Spleen (tissue), 11 donors: ENCODE measurements at regions not wholly inside any gene's neighbourhood (a gene's known extent, or its start where the extent isn't known, plus 50 kb on each side); places are given as distances from the start of the nearest gene placed in this dataset.

Source experiments
- DNase-seq: peaks from one replicate; pipeline ENCODE4 v3.0.0-alpha.2; 2020
- H3K27ac ChIP-seq, 8 donors: fragments of 200-600 bp; sonication (generic) in 7 of 8; 1 replicate in 4 of 8; 2 replicates in 4 of 8; pipeline versions ENCODE4 v1.5.0 to v1.8.0; 2016 to 2021; ENCODE audit warnings: inconsistent platforms in 4 of 8, mild to moderate bottlenecking in 4 of 8, moderate library complexity in 1 of 8
- H3K27me3 ChIP-seq, 7 donors: fragments of 200-600 bp; sonication (generic) in 6 of 7; replicated peaks in 1 of 7; 1 replicate in 4 of 7; 2 replicates in 3 of 7; pipeline versions ENCODE4 v1.5.0 to v1.8.0; 2016 to 2021; ENCODE audit warnings: inconsistent platforms in 3 of 7, mild to moderate bottlenecking in 1 of 7
- H3K36me3 ChIP-seq, 6 donors: fragments of 200-600 bp; sonication (generic) in 5 of 6; 1 replicate in 4 of 6; 2 replicates in 2 of 6; pipeline versions ENCODE4 v1.5.0 to v1.8.0; 2016 to 2021; ENCODE audit warnings: inconsistent platforms in 2 of 6
- H3K4me1 ChIP-seq, 6 donors: fragments of 200-600 bp; sonication (generic) in 5 of 6; 1 replicate in 3 of 6; 2 replicates in 3 of 6; pipeline versions ENCODE4 v1.5.0 to v1.8.0; 2016 to 2021; ENCODE audit warnings: inconsistent platforms in 3 of 6
- H3K4me3 ChIP-seq, 8 donors: fragments of 200-600 bp; sonication (generic) in 7 of 8; 1 replicate in 4 of 8; 2 replicates in 4 of 8; pipeline versions ENCODE4 v1.5.0 to v1.8.0; 2016 to 2021; ENCODE audit warnings: inconsistent platforms in 4 of 8, mild to moderate bottlenecking in 4 of 8, moderate library complexity in 2 of 8
- H3K9me3 ChIP-seq, 8 donors: fragments of 200-600 bp; sonication (generic) in 7 of 8; 1 replicate in 4 of 8; 2 replicates in 4 of 8; pipeline versions ENCODE4 v1.5.0 to v1.8.0; 2016 to 2021; ENCODE audit warnings: inconsistent platforms in 4 of 8
- POLR2A ChIP-seq, 3 donors: fragments of 450-650 bp; IDR thresholded peaks; one replicate each; pipeline ENCODE4 v1.5.1; 2017; ENCODE audit warnings: antibody characterized with exemption in 3 of 3, mild to moderate bottlenecking in 1 of 3
- POLR2AphosphoS5 ChIP-seq, 3 donors: sonication (generic); formaldehyde crosslinking; IDR thresholded peaks; one replicate each; pipeline ENCODE4 v1.5.1; 2017; ENCODE audit warnings: antibody characterized with exemption in 3 of 3
- WGBS, 5 donors: extraction: QIAGEN DNeasy Blood & Tissue Kit in 3 of 5; methylation state at CpG; one replicate each; pipeline versions ENCODE4 v1.1.5 to v1.1.7; 2013 to 2018; 5-methylcytosine and 5-hydroxymethylcytosine counted together
- intact Hi-C: fragments of 100-400 bp; cut with DNase I; formaldehyde crosslinking; loops from one replicate; pipeline ENCODE4 v1.15.0; 2023; ENCODE audit warnings: low total_unique reads
- TF ChIP-seq, protein P1 (sequence below), 11 experiments: fragments of 200-600 bp in 7 of 11; fragments of 450-650 bp in 4 of 11; sonication (generic) in 4 of 11; IDR thresholded peaks in 8 of 11; conservative IDR thresholded peaks in 3 of 11; 1 replicate in 7 of 11; 2 replicates in 4 of 11; pipeline versions ENCODE4 v1.4.0 to v1.8.0; 2016 to 2021; ENCODE audit warnings: antibody characterized with exemption in 11 of 11, inconsistent platforms in 4 of 11, mild to moderate bottlenecking in 1 of 11
- donor health status: healthy with polysubstance abuse.
- donor health status: DM: no; HTN: no; CAD: no; lungs with moderate emphysema.
- donor health status: DM: no; HTN: no; CAD: no.
- donor health status: Bipolar disorder and iron deficiency.
- donor health status: healthy.
- donor health status: DM: no; HTN: no; CAD: no.
- donor health status: DM: yes; HTN: yes; CAD: no.

DNA sequence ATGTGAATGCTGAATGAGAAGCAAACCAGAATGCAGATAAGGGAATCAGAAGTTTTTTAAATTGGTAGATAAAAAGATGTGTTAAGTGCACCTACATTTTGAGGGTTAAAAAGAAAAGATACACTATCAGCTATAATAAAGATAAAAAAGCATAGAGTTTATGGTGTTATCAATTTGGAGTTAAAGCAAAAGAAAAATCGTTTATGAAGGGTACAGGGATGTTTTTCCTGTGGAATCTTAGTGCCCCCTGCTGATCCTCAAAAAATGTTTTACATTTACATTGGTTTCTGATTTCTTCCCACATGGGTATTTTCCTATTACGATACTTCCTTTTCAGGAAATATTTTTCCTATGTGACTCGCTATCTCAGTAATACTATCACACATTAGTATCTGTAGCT, 293.5 kb downstream of the MRPL39 start:
- Histone ChIP-seq H3K36me3 (no peaks in the 10 kb centered on the region), H3K4me3 (no peak overlapping the region), H3K27me3 (no peaks in the 10 kb centered on the region), H3K27ac (no peak overlapping the region), H3K9me3 (peaks cover 0 to 33% (median 26%) of the 10 kb centered on the region in 8 donors), H3K4me1 (peaks cover 0 to 9% (median 0%) of the 10 kb centered on the region in 6 donors)
- intact Hi-C loops: no loop called here
- DNase-seq: no peak
- 22 to 32% (median 27%) methylated on average over 3 of the region's 3 CpGs for whole genome bisulfite sequencing, 5 donors
- TF ChIP-seq, protein P1, sequence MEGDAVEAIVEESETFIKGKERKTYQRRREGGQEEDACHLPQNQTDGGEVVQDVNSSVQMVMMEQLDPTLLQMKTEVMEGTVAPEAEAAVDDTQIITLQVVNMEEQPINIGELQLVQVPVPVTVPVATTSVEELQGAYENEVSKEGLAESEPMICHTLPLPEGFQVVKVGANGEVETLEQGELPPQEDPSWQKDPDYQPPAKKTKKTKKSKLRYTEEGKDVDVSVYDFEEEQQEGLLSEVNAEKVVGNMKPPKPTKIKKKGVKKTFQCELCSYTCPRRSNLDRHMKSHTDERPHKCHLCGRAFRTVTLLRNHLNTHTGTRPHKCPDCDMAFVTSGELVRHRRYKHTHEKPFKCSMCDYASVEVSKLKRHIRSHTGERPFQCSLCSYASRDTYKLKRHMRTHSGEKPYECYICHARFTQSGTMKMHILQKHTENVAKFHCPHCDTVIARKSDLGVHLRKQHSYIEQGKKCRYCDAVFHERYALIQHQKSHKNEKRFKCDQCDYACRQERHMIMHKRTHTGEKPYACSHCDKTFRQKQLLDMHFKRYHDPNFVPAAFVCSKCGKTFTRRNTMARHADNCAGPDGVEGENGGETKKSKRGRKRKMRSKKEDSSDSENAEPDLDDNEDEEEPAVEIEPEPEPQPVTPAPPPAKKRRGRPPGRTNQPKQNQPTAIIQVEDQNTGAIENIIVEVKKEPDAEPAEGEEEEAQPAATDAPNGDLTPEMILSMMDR (IDR thresholded peaks at IDR 0.05 in 8 of 11, conservative IDR thresholded peaks at IDR 0.05 in 3 of 11): peak in 3 of 11 experiments; percentile 24 to 39 (median 24)
- TF ChIP-seq POLR2A (IDR thresholded peaks at IDR 0.05): no peak
- no peak for TF ChIP-seq POLR2AphosphoS5 (IDR thresholded peaks at IDR 0.05)

DNA sequence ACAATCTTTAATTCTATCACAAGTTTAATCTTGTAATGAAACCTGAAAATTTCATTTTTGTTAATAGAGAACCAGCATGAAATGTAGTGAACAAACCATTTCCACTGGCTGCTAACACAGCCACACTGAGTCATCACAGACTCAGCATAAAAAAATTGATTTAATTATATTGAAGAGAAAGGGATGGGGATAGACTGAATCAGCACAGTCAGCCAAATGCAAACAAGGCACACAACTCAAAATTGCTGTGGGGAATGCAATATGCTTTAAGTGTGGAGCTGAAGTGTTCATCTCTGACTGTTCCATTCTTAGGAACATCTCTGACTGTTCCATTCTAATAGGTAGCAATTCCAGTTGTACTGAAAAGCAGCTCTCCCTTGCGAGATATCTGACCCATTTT, 299.8 kb downstream of the MRPL39 start:
- H3K27me3 ChIP-seq: no peaks in the 10 kb centered on the region
- H3K36me3 ChIP-seq: no peaks in the 10 kb centered on the region
- TF ChIP-seq POLR2AphosphoS5 (IDR thresholded peaks at IDR 0.05): no peak
- no peak for TF ChIP-seq POLR2A (IDR thresholded peaks at IDR 0.05)
- TF ChIP-seq, protein P1 (IDR thresholded peaks at IDR 0.05 in 8 of 11, conservative IDR thresholded peaks at IDR 0.05 in 3 of 11): no peak
- no peak for DNase-seq
- H3K9me3 ChIP-seq: peaks cover 0 to 41% (median 36%) of the 10 kb centered on the region in 8 donors
- no peak overlapping the region for H3K4me3 ChIP-seq
- no peak overlapping the region for H3K27ac ChIP-seq
- intact Hi-C loops: no loop called here
- WGBS, 5 donors: 88 to 100% (median 91%) methylated on average over 1 of the region's 1 CpG
- H3K4me1 ChIP-seq: no peaks in the 10 kb centered on the region

DNA sequence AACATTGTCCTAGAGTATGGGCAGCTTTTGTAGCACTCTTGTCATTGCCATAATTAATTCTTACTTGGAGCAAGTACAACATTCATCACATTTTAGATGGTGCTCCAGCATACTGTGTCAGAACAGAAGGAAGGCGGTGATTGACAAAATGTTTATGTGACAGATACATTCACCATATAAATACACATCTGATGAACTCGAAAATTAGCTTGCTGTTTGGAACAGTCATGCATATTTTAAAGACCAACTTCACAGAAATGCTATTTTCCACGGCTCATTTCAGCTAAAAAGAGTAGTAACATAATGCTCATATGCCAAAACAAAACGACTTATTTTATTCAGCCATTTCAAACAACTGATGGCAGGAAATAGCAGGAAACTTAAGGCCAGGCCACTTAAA, 302.7 kb downstream of the MRPL39 start:
- 64 to 77% (median 72%) methylated on average over 4 of the region's 4 CpGs for WGBS, 5 donors
- intact Hi-C loops: no loop called here
- Histone ChIP-seq H3K36me3 (no peaks in the 10 kb centered on the region), H3K4me1 (peaks cover 0 to 5% (median 2%) of the 10 kb centered on the region in 6 donors), H3K4me3 (no peak overlapping the region), H3K9me3 (peaks cover 0 to 24% (median 14%) of the 10 kb centered on the region in 8 donors), H3K27me3 (no peaks in the 10 kb centered on the region), H3K27ac (no peak overlapping the region)
- DNase-seq: no peak
- TF ChIP-seq POLR2AphosphoS5 (IDR thresholded peaks at IDR 0.05): no peak
- TF ChIP-seq, protein P1 (IDR thresholded peaks at IDR 0.05 in 8 of 11, conservative IDR thresholded peaks at IDR 0.05 in 3 of 11): no peak

DNA sequence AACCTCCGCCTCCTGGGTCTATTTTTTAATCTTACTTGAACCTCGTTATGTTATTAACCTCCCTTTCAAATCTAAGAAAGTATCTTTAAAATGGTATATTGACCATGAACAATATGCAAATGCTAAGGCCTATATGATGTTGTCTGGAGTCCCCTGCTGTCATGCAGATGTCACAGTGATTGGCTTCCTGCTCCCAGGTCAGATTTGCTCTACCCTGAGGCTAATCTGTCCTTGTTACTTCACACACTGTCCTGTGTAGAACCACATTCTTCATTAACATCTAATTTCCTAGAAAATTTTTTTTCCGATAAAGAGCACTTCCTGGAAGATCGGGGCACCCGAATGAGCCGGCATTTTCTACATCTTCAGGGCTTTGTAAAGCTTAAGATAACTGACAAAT, 306.6 kb downstream of the MRPL39 start:
- Histone ChIP-seq H3K27ac (no peak overlapping the region), H3K27me3 (no peaks in the 10 kb centered on the region), H3K9me3 (no peaks in the 10 kb centered on the region), H3K36me3 (no peaks in the 10 kb centered on the region), H3K4me3 (no peak overlapping the region), H3K4me1 (peaks cover 0 to 27% (median 9%) of the 10 kb centered on the region in 6 donors)
- 77 to 92% (median 85%) methylated on average over 6 of the region's 6 CpGs for WGBS, 5 donors
- TF ChIP-seq, protein P1 (IDR thresholded peaks at IDR 0.05 in 8 of 11, conservative IDR thresholded peaks at IDR 0.05 in 3 of 11): no peak
- TF ChIP-seq POLR2A (IDR thresholded peaks at IDR 0.05) (no peak), POLR2AphosphoS5 (IDR thresholded peaks at IDR 0.05) (no peak)
- no peak for DNase-seq
- intact Hi-C loops: no loop called here
